HEK293 (cell line): ENCODE measurements at regions not wholly inside any gene's neighbourhood (a gene's known extent, or its start where the extent isn't known, plus 50 kb on each side); places are given as distances from the start of the nearest gene placed in this dataset.

Source experiments
- CTCF ChIA-PET: fragments of 350-600 bp; formaldehyde crosslinking; extraction: SDS; loops from one replicate; lab custom pipeline; 2021; ENCODE audit warnings: antibody characterized with exemption; lab: Yijun Ruan, JAX
- POLR2A ChIA-PET: fragments of 300-600 bp; formaldehyde crosslinking; extraction: SDS; loops from one replicate; lab custom pipeline; 2020; ENCODE audit warnings: antibody characterized with exemption, inconsistent platforms; lab: Yijun Ruan, JAX
- H3K27ac ChIP-seq: fragments of 200-500 bp; sonication (Bioruptor generic); 2 replicates; pipeline ENCODE4 v1.5.1; 2014; ENCODE audit warnings: low read depth, low read length, control low read depth, inconsistent platforms; ENCODE audit errors: extremely low read depth
- H3K36me3 ChIP-seq, 2 experiments: fragments of 200-500 bp in 1 of 2; sonication (Bioruptor generic) in 1 of 2; 1 replicate in 1 of 2; 2 replicates in 1 of 2; pipeline ENCODE4 v1.5.1; 2014 to 2017; ENCODE audit warnings: inconsistent platforms in 2 of 2, low read length in 2 of 2; ENCODE audit not compliant: control insufficient read depth in 2 of 2, insufficient read depth in 1 of 2
- H3K4me1 ChIP-seq: fragments of 200-500 bp; sonication (Bioruptor generic); 2 replicates; pipeline ENCODE4 v1.5.1; 2014; ENCODE audit warnings: mild to moderate bottlenecking, low read length, inconsistent platforms; ENCODE audit not compliant: control insufficient read depth, insufficient read depth
- H3K4me3 ChIP-seq: 2 replicates; pipeline ENCODE4 v1.5.1; 2011; ENCODE audit warnings: low read depth, mild to moderate bottlenecking, control low read depth, low read length, moderate library complexity
- H3K9me3 ChIP-seq: fragments of 200-500 bp; sonication (Bioruptor generic); 2 replicates; pipeline ENCODE4 v1.5.1; 2014; ENCODE audit warnings: low read depth, low read length, inconsistent platforms; ENCODE audit not compliant: control insufficient read depth, insufficient read depth
- BCL6B ChIP-seq: fragments of 450-650 bp; formaldehyde crosslinking; IDR thresholded peaks from 2 replicates; pipeline ENCODE4 v1.5.1; 2017; ENCODE audit warnings: missing biosample characterization, missing genetic modification characterization
- ELK4 ChIP-seq: IDR thresholded peaks from 2 replicates; pipeline ENCODE4 v1.6.1; 2011; ENCODE audit warnings: mild to moderate bottlenecking, low read depth, low read length, borderline replicate concordance
- HOXC10 ChIP-seq: sonication (generic); formaldehyde crosslinking; IDR thresholded peaks from 2 replicates; pipeline ENCODE4 v1.8.1; 2023; ENCODE audit warnings: mild to moderate bottlenecking, missing genetic modification reagents
- HOXD13 ChIP-seq: sonication (generic); formaldehyde crosslinking; IDR thresholded peaks from 2 replicates; pipeline ENCODE4 v1.8.0; 2022; ENCODE audit warnings: missing genetic modification reagents, borderline replicate concordance
- KLF10 ChIP-seq: fragments of 450-650 bp; IDR thresholded peaks from 2 replicates; pipeline ENCODE4 v1.5.1; 2018; ENCODE audit warnings: missing biosample characterization, mild to moderate bottlenecking, missing genetic modification characterization
- KLF17 ChIP-seq: fragments of 450-650 bp; formaldehyde crosslinking; IDR thresholded peaks from 2 replicates; pipeline ENCODE4 v1.5.1; 2016; ENCODE audit warnings: missing biosample characterization, missing genetic modification characterization
- OSR2 ChIP-seq: fragments of 450-650 bp; formaldehyde crosslinking; IDR thresholded peaks from 2 replicates; pipeline ENCODE4 v1.5.1; 2016; ENCODE audit warnings: missing biosample characterization, missing genetic modification characterization
- SALL2 ChIP-seq: fragments of 450-650 bp; formaldehyde crosslinking; IDR thresholded peaks from 2 replicates; pipeline ENCODE4 v1.5.0; 2017; ENCODE audit warnings: missing biosample characterization, mild to moderate bottlenecking, missing genetic modification characterization, borderline replicate concordance
- ZBTB17 ChIP-seq: fragments of 450-650 bp; formaldehyde crosslinking; IDR thresholded peaks from 2 replicates; pipeline ENCODE4 v1.5.1; 2016; ENCODE audit warnings: missing biosample characterization, missing genetic modification characterization
- ZFHX2 ChIP-seq: fragments of 450-650 bp; formaldehyde crosslinking; conservative IDR thresholded peaks from 2 replicates; pipeline ENCODE4 v1.5.1; 2016; ENCODE audit warnings: missing biosample characterization, missing genetic modification characterization
- ZFP3 ChIP-seq: fragments of 450-650 bp; formaldehyde crosslinking; IDR thresholded peaks from 2 replicates; pipeline ENCODE4 v1.5.1; 2016; ENCODE audit warnings: low read depth, missing biosample characterization, missing genetic modification characterization
- ZNF112 ChIP-seq: fragments of 450-650 bp; formaldehyde crosslinking; IDR thresholded peaks from 2 replicates; pipeline ENCODE4 v1.5.0; 2017; ENCODE audit warnings: missing biosample characterization, missing genetic modification characterization
- ZNF121 ChIP-seq: fragments of 450-650 bp; formaldehyde crosslinking; IDR thresholded peaks from 2 replicates; pipeline ENCODE4 v1.5.1; 2016; ENCODE audit warnings: missing biosample characterization, missing genetic modification characterization
- ZNF140 ChIP-seq: fragments of 450-650 bp; formaldehyde crosslinking; IDR thresholded peaks from 2 replicates; pipeline ENCODE4 v1.5.1; 2016; ENCODE audit warnings: missing biosample characterization, missing genetic modification characterization
- ZNF155 ChIP-seq: fragments of 450-650 bp; formaldehyde crosslinking; IDR thresholded peaks from 2 replicates; pipeline ENCODE4 v1.5.1; 2016; ENCODE audit warnings: missing biosample characterization, missing genetic modification characterization
- ZNF211 ChIP-seq: fragments of 450-650 bp; formaldehyde crosslinking; IDR thresholded peaks from 2 replicates; pipeline ENCODE4 v1.5.1; 2016; ENCODE audit warnings: low read depth, missing biosample characterization, missing genetic modification characterization
- ZNF280C ChIP-seq: fragments of 450-650 bp; formaldehyde crosslinking; IDR thresholded peaks from 2 replicates; pipeline ENCODE4 v1.5.1; 2016; ENCODE audit warnings: missing biosample characterization, missing genetic modification characterization
- ZNF404 ChIP-seq: fragments of 450-650 bp; formaldehyde crosslinking; IDR thresholded peaks from 2 replicates; pipeline ENCODE4 v1.5.1; 2017; ENCODE audit warnings: missing biosample characterization, missing genetic modification characterization
- ZNF426 ChIP-seq: fragments of 450-650 bp; formaldehyde crosslinking; IDR thresholded peaks from 2 replicates; pipeline ENCODE4 v1.5.1; 2017; ENCODE audit warnings: missing biosample characterization, missing genetic modification characterization, mild to moderate bottlenecking, inconsistent platforms, moderate library complexity
- ZNF501 ChIP-seq: fragments of 450-650 bp; formaldehyde crosslinking; IDR thresholded peaks from 2 replicates; pipeline ENCODE4 v1.5.1; 2016; ENCODE audit warnings: missing biosample characterization, missing genetic modification characterization
- ZNF513 ChIP-seq: fragments of 450-650 bp; IDR thresholded peaks from 2 replicates; pipeline ENCODE4 v1.5.1; 2018; ENCODE audit warnings: missing biosample characterization, missing genetic modification characterization
- ZNF521 ChIP-seq: fragments of 450-650 bp; formaldehyde crosslinking; IDR thresholded peaks from 2 replicates; pipeline ENCODE4 v1.5.1; 2017; ENCODE audit warnings: missing biosample characterization, mild to moderate bottlenecking, missing genetic modification characterization
- ZNF580 ChIP-seq: fragments of 450-650 bp; formaldehyde crosslinking; IDR thresholded peaks from 2 replicates; pipeline ENCODE4 v1.5.1; 2016; ENCODE audit warnings: missing biosample characterization, missing genetic modification characterization
- ZNF621 ChIP-seq: fragments of 450-650 bp; formaldehyde crosslinking; IDR thresholded peaks from 2 replicates; pipeline ENCODE4 v1.5.1; 2017; ENCODE audit warnings: missing biosample characterization, missing genetic modification characterization
- ZNF624 ChIP-seq: fragments of 450-650 bp; formaldehyde crosslinking; IDR thresholded peaks from 2 replicates; pipeline ENCODE4 v1.5.1; 2017; ENCODE audit warnings: missing biosample characterization, missing genetic modification characterization
- ZNF629 ChIP-seq: fragments of 450-650 bp; formaldehyde crosslinking; IDR thresholded peaks from 2 replicates; pipeline ENCODE4 v1.5.1; 2017; ENCODE audit warnings: missing biosample characterization, missing genetic modification characterization
- ZNF776 ChIP-seq: fragments of 450-650 bp; formaldehyde crosslinking; IDR thresholded peaks from 2 replicates; pipeline ENCODE4 v1.5.0; 2017; ENCODE audit warnings: missing biosample characterization, missing genetic modification characterization, borderline replicate concordance
- ZNF792 ChIP-seq: fragments of 450-650 bp; formaldehyde crosslinking; IDR thresholded peaks from 2 replicates; pipeline ENCODE4 v1.5.1; 2016; ENCODE audit warnings: missing biosample characterization, missing genetic modification characterization

GRCh38 chr3:117084277-117084676 is 374.7 kb downstream of the TUSC7 start:
- Histone ChIP-seq H3K36me3 (no peaks in the 10 kb centered on the region), H3K4me3 (no peak overlapping the region), H3K9me3 (no peaks in the 10 kb centered on the region)
- TF ChIP-seq ZNF426 (tag by site-specific recombination) = no peak
- TF ChIP-seq SALL2 (tag by site-specific recombination) = no peak
- no peak for TF ChIP-seq ZNF776
- no peak for TF ChIP-seq BCL6B (tag by site-specific recombination)
- TF ChIP-seq ZNF580 (tag by site-specific recombination) = no peak
- TF ChIP-seq KLF17 (tag by site-specific recombination) = no peak
- TF ChIP-seq ZBTB17 (tag by site-specific recombination) = no peak
- no peak for TF ChIP-seq ZNF280C (tag by site-specific recombination)
- TF ChIP-seq ZNF140 (tag by site-specific recombination) = no peak
- TF ChIP-seq HOXC10 (CRISPR knock-in tag) = no peak
- TF ChIP-seq ZNF629 (tag by site-specific recombination) = no peak
- no peak for TF ChIP-seq KLF10
- no peak for TF ChIP-seq ZFHX2 (tag by site-specific recombination)
- TF ChIP-seq ZNF521 (tag by site-specific recombination) = no peak
- TF ChIP-seq ZNF121 (tag by site-specific recombination) = no peak
- TF ChIP-seq ZNF621 = no peak
- no peak for TF ChIP-seq ZNF792 (tag by site-specific recombination)
- TF ChIP-seq ZNF624 (tag by site-specific recombination) = no peak
- TF ChIP-seq ZNF513 (tag by site-specific recombination) = no peak
- TF ChIP-seq HOXD13 (CRISPR knock-in tag) = no peak
- TF ChIP-seq, all 188 proteins: peak for 0
- CTCF ChIA-PET = no interaction called here
- no peaks in the 10 kb centered on the region for H3K4me1 ChIP-seq
- POLR2A ChIA-PET = no interaction called here
- H3K27ac ChIP-seq = no peak overlapping the region

GRCh38 chr3:117084739-117085270 is 375.2 kb downstream of the TUSC7 start:
- Histone ChIP-seq H3K9me3 (no peaks in the 10 kb centered on the region), H3K27ac (no peak overlapping the region), H3K4me3 (no peak overlapping the region), H3K36me3 (no peaks in the 10 kb centered on the region), H3K4me1 (no peaks in the 10 kb centered on the region)
- POLR2A ChIA-PET = no interaction called here
- TF ChIP-seq ZNF155 (tag by site-specific recombination) = no peak
- TF ChIP-seq ELK4 = no peak
- no peak for TF ChIP-seq ZFP3 (tag by site-specific recombination)
- TF ChIP-seq OSR2 (tag by site-specific recombination) = no peak
- TF ChIP-seq ZNF501 (tag by site-specific recombination) = no peak
- no peak for TF ChIP-seq ZNF404 (tag by site-specific recombination)
- TF ChIP-seq SALL2 (tag by site-specific recombination) = no peak
- no peak for TF ChIP-seq ZNF112
- TF ChIP-seq ZNF211 (tag by site-specific recombination) = no peak
- CTCF ChIA-PET = no interaction called here
